ENCODE measurements at regions not wholly inside any gene's neighbourhood (a gene's known extent, or its start where the extent isn't known, plus 50 kb on each side); places are given as distances from the start of the nearest gene placed in this dataset.

DNA sequence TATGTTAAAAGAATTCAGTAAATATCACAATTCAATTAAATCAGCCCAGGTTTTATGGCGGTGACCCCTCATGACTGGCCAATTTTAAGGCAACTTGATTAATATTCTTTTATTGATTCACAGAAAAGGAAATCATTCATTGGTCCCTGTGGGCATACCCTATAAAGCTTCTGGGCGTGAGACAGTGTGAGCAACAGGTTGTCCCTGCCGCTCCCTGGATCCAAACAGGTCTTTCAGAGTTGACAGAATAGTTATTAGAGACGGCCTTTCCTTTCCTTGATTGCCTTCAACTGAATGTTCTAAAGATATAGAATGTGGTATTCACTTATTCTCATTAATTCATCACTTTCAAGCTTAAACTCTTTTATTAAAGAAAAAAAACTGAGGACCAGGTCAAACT, 433.9 kb downstream of the KCNJ2 start:
- TF ChIP-seq, protein P1, sequence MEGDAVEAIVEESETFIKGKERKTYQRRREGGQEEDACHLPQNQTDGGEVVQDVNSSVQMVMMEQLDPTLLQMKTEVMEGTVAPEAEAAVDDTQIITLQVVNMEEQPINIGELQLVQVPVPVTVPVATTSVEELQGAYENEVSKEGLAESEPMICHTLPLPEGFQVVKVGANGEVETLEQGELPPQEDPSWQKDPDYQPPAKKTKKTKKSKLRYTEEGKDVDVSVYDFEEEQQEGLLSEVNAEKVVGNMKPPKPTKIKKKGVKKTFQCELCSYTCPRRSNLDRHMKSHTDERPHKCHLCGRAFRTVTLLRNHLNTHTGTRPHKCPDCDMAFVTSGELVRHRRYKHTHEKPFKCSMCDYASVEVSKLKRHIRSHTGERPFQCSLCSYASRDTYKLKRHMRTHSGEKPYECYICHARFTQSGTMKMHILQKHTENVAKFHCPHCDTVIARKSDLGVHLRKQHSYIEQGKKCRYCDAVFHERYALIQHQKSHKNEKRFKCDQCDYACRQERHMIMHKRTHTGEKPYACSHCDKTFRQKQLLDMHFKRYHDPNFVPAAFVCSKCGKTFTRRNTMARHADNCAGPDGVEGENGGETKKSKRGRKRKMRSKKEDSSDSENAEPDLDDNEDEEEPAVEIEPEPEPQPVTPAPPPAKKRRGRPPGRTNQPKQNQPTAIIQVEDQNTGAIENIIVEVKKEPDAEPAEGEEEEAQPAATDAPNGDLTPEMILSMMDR (conservative IDR thresholded peaks at IDR 0.05), result no peak
- no peak for TF ChIP-seq EZH2 (IDR thresholded peaks at IDR 0.05; ENCODE audit: low read depth)

All from PC-9 (cell line).